Endothelial cell of umbilical vein (primary cell): ENCODE measurements at regions not wholly inside any gene's neighbourhood (a gene's known extent, or its start where the extent isn't known, plus 50 kb on each side); places are given as distances from the start of the nearest gene placed in this dataset.

Experiments used
- BruUV-seq: library from RNA; stranded (reverse); fragments of 400-500 nt; replicated peaks from 2 replicates; lab custom pipeline; 2021; lab: Mats Ljungman, UMichigan
- CTCF ChIA-PET: fragments of 300-600, 350-600 bp; sonication (Branson Sonifier 250); formaldehyde crosslinking; loops from one replicate; lab custom pipeline; 2021; ENCODE audit warnings: antibody characterized with exemption, inconsistent platforms; lab: Charles Lee
- POLR2A ChIA-PET: fragments of 300-600, 350-600 bp; sonication (Branson Sonifier 250); formaldehyde crosslinking; loops from one replicate; lab custom pipeline; 2021; ENCODE audit warnings: antibody characterized with exemption, inconsistent platforms; lab: Charles Lee
- DNase-seq: peaks from one replicate; pipeline ENCODE4 v3.0.0-alpha.2; 2011; ENCODE audit warnings: low read depth, low spot score
- FAIRE-seq: peaks from 2 replicates; lab custom pipeline; 2011; peaks lifted over from hg19 to GRCh38; lab: Jason Lieb, UNC
- H2AFZ ChIP-seq: 2 replicates; pipeline ENCODE4 v1.6.0; 2012; ENCODE audit warnings: low read depth, low read length, control low read depth, inconsistent platforms
- H3K27ac ChIP-seq: 2 replicates; pipeline ENCODE4 v1.5.1; 2011; ENCODE audit warnings: low read depth, mild to moderate bottlenecking, control low read depth, low read length, moderate library complexity; ENCODE audit not compliant: insufficient read depth
- H3K27me3 ChIP-seq, 2 experiments: 2 replicates each; pipeline versions ENCODE4 v1.6.0 to v1.6.1; 2011; ENCODE audit warnings: low read length in 2 of 2, mixed read lengths in 1 of 2; ENCODE audit not compliant: control insufficient read depth in 2 of 2, insufficient read depth in 2 of 2
- H3K36me3 ChIP-seq, 2 experiments: 2 replicates in 1 of 2; 3 replicates in 1 of 2; pipeline ENCODE4 v1.5.1; 2011; ENCODE audit warnings: low read length in 2 of 2, mild to moderate bottlenecking in 1 of 2, moderate library complexity in 1 of 2; ENCODE audit not compliant: control insufficient read depth in 2 of 2, insufficient read depth in 2 of 2; ENCODE audit errors: extremely low read depth in 1 of 2
- H3K4me1 ChIP-seq: 3 replicates; pipeline ENCODE4 v1.5.1; 2011; ENCODE audit warnings: mild to moderate bottlenecking, low read length; ENCODE audit not compliant: control insufficient read depth, insufficient read depth; ENCODE audit errors: extremely low read depth
- H3K4me2 ChIP-seq: 2 replicates; pipeline ENCODE4 v1.6.1; 2011; ENCODE audit warnings: low read length, control low read depth, mixed read lengths; ENCODE audit not compliant: insufficient read depth
- H3K4me3 ChIP-seq, 3 experiments: fragments of 200-600 bp in 1 of 3; sonication (generic), shearing (Covaris generic) in 1 of 3; replicated peaks in 1 of 3; 2 replicates each; pipeline ENCODE4 v1.5.1; 2011 to 2016; ENCODE audit warnings: control low read depth in 3 of 3, low read length in 3 of 3, mild to moderate bottlenecking in 2 of 3, inconsistent platforms in 1 of 3, low read depth in 1 of 3, moderate library complexity in 1 of 3; ENCODE audit not compliant: insufficient read depth in 1 of 3
- H3K79me2 ChIP-seq: 2 replicates; pipeline ENCODE4 v1.6.0; 2012; ENCODE audit warnings: low read length, inconsistent platforms; ENCODE audit not compliant: control insufficient read depth, insufficient read depth
- H3K9ac ChIP-seq: replicated peaks from 2 replicates; pipeline ENCODE3; 2011; ENCODE audit warnings: low read length, control low read depth; ENCODE audit not compliant: insufficient read depth; ENCODE audit errors: extremely low read depth
- H3K9me1 ChIP-seq: replicated peaks from 3 replicates; pipeline ENCODE4 v1.6.0; 2011; ENCODE audit warnings: mild to moderate bottlenecking, low read length; ENCODE audit not compliant: control insufficient read depth, insufficient read depth; ENCODE audit errors: extremely low read depth
- H3K9me3 ChIP-seq: replicated peaks from 2 replicates; pipeline ENCODE4 v1.5.1; 2012; ENCODE audit warnings: low read length, inconsistent platforms; ENCODE audit not compliant: control insufficient read depth, insufficient read depth
- H4K20me1 ChIP-seq: replicated peaks from 2 replicates; pipeline ENCODE3; 2011; ENCODE audit warnings: mild to moderate bottlenecking, low read length; ENCODE audit not compliant: control insufficient read depth, insufficient read depth; ENCODE audit errors: extremely low read depth
- EZH2 ChIP-seq: IDR thresholded peaks from 2 replicates; pipeline ENCODE4 v1.6.1; 2012; ENCODE audit warnings: borderline replicate concordance, low read depth, mild to moderate bottlenecking, moderate library complexity, low read length, inconsistent platforms; ENCODE audit not compliant: severe bottlenecking
- FOS ChIP-seq: IDR thresholded peaks from 2 replicates; pipeline ENCODE4 v1.6.1; 2011; ENCODE audit warnings: mild to moderate bottlenecking, low read length, moderate library complexity, borderline replicate concordance; ENCODE audit not compliant: insufficient read depth
- MYC ChIP-seq: IDR thresholded peaks from one replicate; pipeline ENCODE4 v1.6.1; 2011; ENCODE audit warnings: mild to moderate bottlenecking, low read depth, low read length
- POLR2A ChIP-seq: IDR thresholded peaks from 2 replicates; pipeline ENCODE4 v1.6.1; 2012; ENCODE audit warnings: low read depth, mild to moderate bottlenecking, control low read depth, low read length
- dilution Hi-C: fragments of 300-500 bp; cut with MboI; formaldehyde crosslinking; loops from one replicate; pipeline ENCODE4 v1.15.0; 2019; ENCODE audit warnings: low sequenced_read_pairs; ENCODE audit not compliant: extremely low pct_ligation_motif_present
- intact Hi-C: fragments of 100-400 bp; cut with micrococcal nuclease; formaldehyde crosslinking; loops from one replicate; pipeline ENCODE4 v1.10.0; 2022

GRCh38 chr1:189693140-189693539 is 784.5 kb downstream of the BRINP3 start:
- no peak overlapping the region for H3K27ac ChIP-seq
- H3K4me1 ChIP-seq = no peaks in the 10 kb centered on the region
- TF ChIP-seq EZH2 = no peak
- FAIRE-seq = no peak
- BruUV-seq = no TSS peak
- dilution Hi-C loops (no loop called here), intact Hi-C loops (no loop called here)
- H3K4me3 ChIP-seq = no peak overlapping the region
- no peaks in the 10 kb centered on the region for H3K36me3 ChIP-seq
- no peak overlapping the region for H3K9ac ChIP-seq
- CTCF ChIA-PET = no interaction called here
- POLR2A ChIA-PET = no interaction called here
- H3K27me3 ChIP-seq = no peaks in the 10 kb centered on the region
- no peak overlapping the region for H2AFZ ChIP-seq
- no peak for DNase-seq
- H3K79me2 ChIP-seq = no peaks in the 10 kb centered on the region
- H3K4me2 ChIP-seq = no peak overlapping the region
- no peaks in the 10 kb centered on the region for H3K9me1 ChIP-seq
- no peaks in the 10 kb centered on the region for H3K9me3 ChIP-seq
- no peaks in the 10 kb centered on the region for H4K20me1 ChIP-seq

- H3K36me3 ChIP-seq = no peaks in the 10 kb centered on the region
- intact Hi-C loops (no loop called here), dilution Hi-C loops (no loop called here)
- no peaks in the 10 kb centered on the region for H4K20me1 ChIP-seq
- H3K4me2 ChIP-seq = no peak overlapping the region
- DNase-seq (no peak), FAIRE-seq (no peak)
- H3K9ac ChIP-seq = no peak overlapping the region
- TF ChIP-seq FOS (no peak), MYC (no peak), POLR2A (no peak)
- no peaks in the 10 kb centered on the region for H3K27me3 ChIP-seq
- BruUV-seq = no TSS peak
- ChIA-PET CTCF (no interaction called here), POLR2A (no interaction called here)
- no peak overlapping the region for H2AFZ ChIP-seq
- H3K79me2 ChIP-seq = no peaks in the 10 kb centered on the region
- no peaks in the 10 kb centered on the region for H3K4me1 ChIP-seq
- H3K27ac ChIP-seq = no peak overlapping the region
- no peak overlapping the region for H3K4me3 ChIP-seq
- no peaks in the 10 kb centered on the region for H3K9me3 ChIP-seq
- H3K9me1 ChIP-seq = no peaks in the 10 kb centered on the region
Observed at GRCh38 chr1:189696297-189696696, 781.4 kb downstream of the BRINP3 start.
